ENCODE measurements at regions not wholly inside any gene's neighbourhood (a gene's known extent, or its start where the extent isn't known, plus 50 kb on each side); places are given as distances from the start of the nearest gene placed in this dataset.
A peak's percentile ranks its signal among the peaks of the same experiment; 100 is the strongest.

DNA sequence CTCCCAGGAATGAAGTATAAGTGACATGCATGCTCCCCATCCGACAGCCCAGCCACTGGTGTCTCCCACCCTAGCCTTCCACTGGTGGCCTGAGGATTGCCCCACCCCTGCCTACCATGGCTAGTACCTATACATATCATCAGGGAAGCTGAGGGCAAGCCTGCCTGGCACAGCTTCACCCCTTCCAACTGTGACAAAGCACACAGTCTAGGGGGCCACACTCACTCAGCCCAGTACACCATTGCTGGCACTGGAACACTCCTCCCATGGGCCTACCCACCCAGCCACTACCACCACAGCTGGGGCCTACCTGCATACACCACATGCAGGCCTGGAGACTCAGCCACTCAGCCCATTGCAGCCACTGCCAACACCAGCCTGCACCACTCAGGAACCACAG, 393.1 kb upstream of the STEAP1 start:
- no peak for TF ChIP-seq ZFX (IDR thresholded peaks at IDR 0.05)
- no peak overlapping the region for H3K27ac ChIP-seq

DNA sequence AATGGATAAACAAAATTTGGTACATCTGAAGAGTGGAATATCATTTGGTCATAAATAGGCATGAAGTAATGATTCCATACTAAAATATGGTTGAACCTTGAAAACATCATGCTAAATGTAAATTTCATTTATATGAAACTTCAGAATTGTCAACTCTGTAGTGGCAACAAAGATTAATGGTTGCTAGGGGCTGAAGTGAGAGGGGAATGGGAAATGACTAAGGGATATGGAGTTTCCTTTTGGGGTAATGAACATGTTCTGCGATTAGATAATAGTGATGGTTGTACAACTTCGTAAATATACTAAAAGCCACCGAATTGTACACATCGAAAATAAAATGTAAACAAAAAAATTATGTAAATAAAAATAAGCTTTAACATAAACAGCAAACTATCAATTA, 384.1 kb upstream of the STEAP1 start:
- no peak overlapping the region for H3K27ac ChIP-seq
- TF ChIP-seq, protein P1, sequence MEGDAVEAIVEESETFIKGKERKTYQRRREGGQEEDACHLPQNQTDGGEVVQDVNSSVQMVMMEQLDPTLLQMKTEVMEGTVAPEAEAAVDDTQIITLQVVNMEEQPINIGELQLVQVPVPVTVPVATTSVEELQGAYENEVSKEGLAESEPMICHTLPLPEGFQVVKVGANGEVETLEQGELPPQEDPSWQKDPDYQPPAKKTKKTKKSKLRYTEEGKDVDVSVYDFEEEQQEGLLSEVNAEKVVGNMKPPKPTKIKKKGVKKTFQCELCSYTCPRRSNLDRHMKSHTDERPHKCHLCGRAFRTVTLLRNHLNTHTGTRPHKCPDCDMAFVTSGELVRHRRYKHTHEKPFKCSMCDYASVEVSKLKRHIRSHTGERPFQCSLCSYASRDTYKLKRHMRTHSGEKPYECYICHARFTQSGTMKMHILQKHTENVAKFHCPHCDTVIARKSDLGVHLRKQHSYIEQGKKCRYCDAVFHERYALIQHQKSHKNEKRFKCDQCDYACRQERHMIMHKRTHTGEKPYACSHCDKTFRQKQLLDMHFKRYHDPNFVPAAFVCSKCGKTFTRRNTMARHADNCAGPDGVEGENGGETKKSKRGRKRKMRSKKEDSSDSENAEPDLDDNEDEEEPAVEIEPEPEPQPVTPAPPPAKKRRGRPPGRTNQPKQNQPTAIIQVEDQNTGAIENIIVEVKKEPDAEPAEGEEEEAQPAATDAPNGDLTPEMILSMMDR (conservative IDR thresholded peaks at IDR 0.05), result no peak
- TF ChIP-seq ZFX (IDR thresholded peaks at IDR 0.05), result no peak

DNA sequence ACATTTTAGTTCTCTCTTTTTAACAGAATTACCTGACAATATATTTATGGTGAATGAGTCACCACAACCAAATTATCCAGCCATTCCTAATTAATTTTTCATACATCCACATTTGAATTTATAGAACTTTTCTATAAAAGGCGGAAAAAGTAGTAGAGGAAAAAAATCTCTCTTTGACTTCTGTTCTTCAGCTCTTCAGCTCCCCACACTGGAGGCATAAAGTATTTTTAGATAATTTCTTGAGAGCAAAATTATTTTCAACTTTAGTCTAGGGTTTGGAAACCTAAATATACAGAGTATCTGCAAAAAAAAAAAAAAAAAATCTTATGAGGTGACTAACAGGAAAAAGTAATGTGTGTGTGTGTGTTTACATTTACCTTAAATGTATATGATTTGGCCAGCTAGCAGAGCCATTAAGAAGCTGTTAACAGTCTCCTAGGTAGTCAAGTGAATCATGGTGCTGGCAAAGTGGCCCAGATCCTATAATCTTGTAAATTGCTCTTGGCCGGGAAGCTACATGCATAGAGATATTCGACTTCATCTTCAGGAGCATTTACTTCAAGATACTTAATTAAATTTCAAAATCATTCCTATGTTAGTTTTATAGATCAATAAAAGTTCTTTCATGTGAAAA, 383.1 kb upstream of the STEAP1 start:
- TF ChIP-seq ZFX (IDR thresholded peaks at IDR 0.05), result no peak
- TF ChIP-seq, protein P1 (conservative IDR thresholded peaks at IDR 0.05), result peak; percentile 58
- no peak overlapping the region for H3K27ac ChIP-seq

DNA sequence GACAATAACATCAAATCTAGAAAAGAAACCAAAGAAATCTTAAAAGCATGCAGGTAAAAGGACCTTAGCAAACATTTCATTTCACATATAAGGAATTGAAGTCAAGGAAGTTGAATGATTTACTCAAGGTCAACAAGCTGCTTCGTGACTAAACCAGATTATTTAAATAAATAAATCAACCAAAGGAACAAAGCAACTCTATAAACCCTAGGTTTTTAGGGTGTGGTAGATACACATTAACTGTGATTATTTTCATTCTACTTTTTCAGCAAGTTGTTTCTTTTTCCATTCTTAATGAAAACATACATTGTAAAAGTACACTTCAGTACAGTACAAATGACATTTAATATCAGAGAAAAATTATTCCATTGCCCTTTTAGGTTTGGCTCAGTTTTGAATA, 382.0 kb upstream of the STEAP1 start:
- TF ChIP-seq ZFX (IDR thresholded peaks at IDR 0.05), result no peak
- no peak overlapping the region for H3K27ac ChIP-seq

DNA sequence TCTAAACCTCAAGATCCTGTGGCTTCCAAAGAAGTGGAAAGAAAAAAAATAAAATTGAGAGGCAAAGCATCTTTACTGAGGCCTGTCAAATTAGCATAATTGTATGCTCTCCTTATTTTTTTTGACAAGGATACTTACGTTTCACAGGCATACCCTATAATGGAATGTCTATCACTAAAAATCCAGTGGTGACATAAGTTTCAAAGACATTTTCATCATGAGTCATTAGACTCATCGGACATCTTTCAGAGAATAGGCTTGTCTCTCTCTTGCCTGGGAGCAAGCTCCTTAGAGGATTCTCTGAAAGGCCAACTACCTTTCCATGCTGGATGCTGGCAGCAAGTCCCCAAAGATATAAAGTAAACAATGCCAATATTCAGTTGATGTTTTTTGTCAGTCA, 380.7 kb upstream of the STEAP1 start:
- H3K27ac ChIP-seq, result no peak overlapping the region
- TF ChIP-seq, protein P1 (conservative IDR thresholded peaks at IDR 0.05), result no peak
- TF ChIP-seq ZFX (IDR thresholded peaks at IDR 0.05), result no peak

DNA sequence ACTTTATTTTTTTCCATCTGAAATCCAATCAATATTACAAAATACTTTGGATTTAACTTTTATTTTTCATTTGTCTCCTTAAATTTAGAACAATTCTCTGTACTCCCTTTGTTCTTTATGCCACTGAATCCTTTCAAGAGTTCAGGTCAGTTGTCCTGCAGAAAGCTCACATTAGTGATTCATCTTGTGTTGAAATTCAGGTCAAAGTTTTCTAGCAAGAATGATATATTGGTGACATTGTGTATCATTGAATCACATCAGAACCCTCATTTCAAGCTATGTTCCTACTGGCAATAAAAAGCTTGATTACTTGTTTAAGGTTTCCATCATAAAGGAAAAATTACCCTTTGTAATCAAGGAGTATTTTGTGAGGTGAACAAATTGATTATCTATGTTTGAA, 378.8 kb upstream of the STEAP1 start:
- TF ChIP-seq, protein P1 (conservative IDR thresholded peaks at IDR 0.05), result no peak
- TF ChIP-seq ZFX (IDR thresholded peaks at IDR 0.05), result no peak

DNA sequence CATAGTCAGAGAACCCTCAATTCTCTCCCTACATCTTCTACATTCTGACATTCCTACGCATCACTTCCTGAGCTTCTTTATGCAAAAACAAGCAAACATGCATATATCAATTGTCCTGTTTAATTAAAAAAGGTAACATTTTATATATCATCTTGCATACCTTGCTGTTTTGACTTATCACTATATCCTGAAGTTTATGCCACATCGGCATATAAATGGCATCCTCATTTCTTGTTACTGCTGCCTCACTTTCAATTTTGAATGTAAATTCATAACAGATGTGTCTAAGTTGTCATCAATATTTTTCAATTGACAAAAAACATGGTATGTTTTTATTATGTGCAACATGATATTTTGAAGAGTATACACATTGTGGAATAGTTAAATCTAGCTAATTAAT, 377.3 kb upstream of the STEAP1 start:
- TF ChIP-seq, protein P1 (conservative IDR thresholded peaks at IDR 0.05), result no peak
- no peak for TF ChIP-seq ZFX (IDR thresholded peaks at IDR 0.05)
- H3K27ac ChIP-seq, result no peak overlapping the region

More for the DNA sequence above, 378.8 kb upstream of the STEAP1 start:
- no peak overlapping the region for H3K27ac ChIP-seq

DNA sequence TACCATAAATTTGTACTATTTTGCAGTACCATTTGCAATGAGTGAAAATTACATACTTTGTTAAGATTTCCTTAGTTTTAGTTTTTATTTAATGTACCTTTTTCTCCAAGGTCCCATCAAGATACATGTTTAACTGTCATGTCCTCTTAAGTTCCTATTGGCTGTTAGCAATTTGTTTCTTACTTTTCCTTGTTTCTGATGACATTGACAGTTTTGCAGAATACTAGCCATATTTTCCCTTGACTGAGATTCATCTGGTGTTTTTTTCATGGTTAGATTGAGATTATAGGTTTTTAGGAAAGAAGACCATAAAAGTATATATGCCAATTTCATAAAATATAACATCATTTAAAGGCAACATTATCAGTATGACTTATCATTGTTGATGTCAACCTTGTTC, 376.8 kb upstream of the STEAP1 start:
- no peak for TF ChIP-seq ZFX (IDR thresholded peaks at IDR 0.05)
- TF ChIP-seq, protein P1 (conservative IDR thresholded peaks at IDR 0.05), result no peak
- no peak overlapping the region for H3K27ac ChIP-seq
